GM04503 (cell line): ENCODE measurements at regions not wholly inside any gene's neighbourhood (a gene's known extent, or its start where the extent isn't known, plus 50 kb on each side); places are given as distances from the start of the nearest gene placed in this dataset.

Experiments
- DNase-seq: peaks from one replicate; pipeline ENCODE4 v3.0.0-alpha.2; 2012; ENCODE audit warnings: low read depth

DNA sequence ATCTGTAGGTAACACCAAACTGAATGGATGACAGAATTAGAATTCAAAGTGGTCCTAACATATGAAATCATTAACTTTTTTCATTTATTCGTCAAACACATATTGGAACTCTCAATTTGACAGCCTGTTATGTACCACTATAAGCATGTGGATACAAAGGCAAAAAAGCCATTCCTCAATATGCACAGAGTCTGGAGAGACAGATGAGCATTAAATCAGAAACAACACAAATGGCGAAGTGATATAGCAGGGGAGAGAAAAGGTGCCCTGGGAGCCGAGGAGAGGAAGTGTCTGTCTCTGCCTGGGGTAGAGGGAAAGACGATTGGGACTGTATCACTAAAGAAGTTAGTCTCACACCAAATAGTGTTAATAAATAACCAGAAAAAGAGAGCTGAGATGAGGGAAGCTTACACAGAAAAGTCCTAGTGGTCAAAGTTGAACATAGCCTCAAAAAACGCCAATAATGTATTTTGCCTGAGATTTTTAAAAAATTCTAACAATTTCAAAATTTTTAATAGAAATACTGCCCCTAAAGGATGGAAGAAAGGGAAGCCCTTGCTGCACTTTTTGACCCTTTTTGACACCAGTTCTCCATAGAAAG, 417.5 kb downstream of the TUSC7 start:
- DNase-seq: no peak

DNA sequence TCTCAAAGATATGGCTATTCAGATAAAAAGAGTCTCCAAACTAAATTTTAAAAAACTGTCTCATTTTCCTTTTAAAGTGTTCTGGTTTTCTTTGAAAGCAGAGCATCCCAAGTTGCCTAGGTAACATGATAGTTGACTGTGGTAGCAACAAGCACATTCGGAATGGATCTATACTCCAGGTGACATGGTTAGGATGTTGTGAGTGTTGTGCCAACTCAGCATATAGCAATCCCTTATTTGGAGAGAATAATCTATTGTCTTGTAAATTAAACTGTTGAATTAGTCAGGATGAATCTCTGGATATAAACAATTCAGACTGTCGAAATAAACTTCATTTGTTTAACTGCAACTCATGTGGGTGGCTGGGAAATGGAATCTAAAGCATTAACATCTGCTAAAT, 418.6 kb downstream of the TUSC7 start:
- no peak for DNase-seq

DNA sequence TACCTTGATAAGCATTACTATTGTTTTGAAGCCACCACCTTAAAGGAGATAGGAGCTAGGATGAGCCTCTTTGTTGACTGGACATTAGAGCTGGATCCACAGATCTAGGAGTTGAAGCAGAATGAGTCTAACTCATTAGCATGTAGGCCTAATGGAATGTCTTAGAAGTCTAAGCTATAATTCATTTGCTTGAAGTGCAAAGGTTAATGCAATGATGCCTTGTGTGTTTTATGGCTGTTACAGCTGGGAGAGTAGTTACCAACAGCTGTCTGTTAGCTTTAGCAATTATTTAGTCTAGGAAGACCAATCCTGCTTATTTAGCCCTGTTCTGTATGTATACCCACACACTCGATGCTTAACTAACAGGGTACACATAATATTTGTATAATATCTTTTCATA, 419.3 kb downstream of the TUSC7 start:
- DNase-seq: no peak

DNA sequence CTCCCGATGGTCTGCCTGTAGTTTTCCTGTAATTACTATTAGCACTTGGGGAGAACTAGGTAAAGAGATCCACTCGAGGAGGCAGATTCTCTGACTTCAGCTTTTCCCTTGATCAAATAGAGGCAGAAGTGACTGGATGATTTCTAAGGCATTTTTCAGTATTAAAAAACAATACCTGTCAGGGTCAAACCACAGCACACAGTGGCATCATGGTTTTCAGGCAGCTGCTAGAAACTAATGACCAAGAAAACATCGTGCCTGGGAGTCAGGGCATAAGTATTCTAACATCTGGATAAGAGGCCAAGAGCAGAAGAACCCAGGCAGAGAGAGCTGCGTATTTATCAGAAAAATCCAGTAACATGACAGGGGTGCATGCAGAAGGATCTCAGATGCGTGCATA, 419.9 kb downstream of the TUSC7 start:
- DNase-seq: no peak

DNA sequence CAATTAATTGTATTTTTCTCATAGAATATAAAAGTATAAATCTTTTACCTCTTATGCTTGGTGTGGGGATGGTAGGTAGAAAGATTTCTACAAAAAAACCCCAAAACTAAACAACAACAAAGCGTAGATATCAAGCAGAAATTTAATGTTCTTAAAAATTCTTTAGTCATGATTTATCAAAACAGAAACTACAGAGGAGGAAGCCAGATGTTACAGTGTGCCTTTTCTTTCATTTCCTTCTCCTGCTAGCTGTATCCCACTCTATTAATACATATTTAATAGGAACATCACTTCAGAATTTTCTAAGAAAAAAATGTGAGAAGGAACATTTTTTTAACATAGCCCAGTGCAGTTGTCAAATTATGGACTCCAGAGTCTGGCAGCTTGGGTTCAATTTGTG, 420.6 kb downstream of the TUSC7 start:
- DNase-seq: no peak

DNA sequence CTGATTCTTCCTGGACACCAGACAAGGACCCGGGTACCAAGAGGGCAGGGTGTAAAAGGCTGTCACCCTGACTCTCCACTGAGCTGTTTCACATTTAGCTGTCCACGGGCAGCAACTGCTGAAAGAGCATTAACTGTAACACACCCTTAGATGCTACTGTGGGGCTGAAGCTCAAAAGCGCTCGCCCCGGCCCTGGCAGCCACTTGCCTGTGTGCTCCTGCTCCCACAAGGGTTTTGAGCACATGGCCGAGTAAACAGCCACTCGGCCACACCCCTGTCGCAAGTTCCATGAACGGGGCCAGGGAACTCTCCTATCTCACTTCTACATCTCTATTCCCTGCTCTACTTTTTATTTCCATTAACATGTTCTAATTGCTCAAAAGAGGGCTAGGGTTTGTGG, 421.7 kb downstream of the TUSC7 start:
- no peak for DNase-seq

DNA sequence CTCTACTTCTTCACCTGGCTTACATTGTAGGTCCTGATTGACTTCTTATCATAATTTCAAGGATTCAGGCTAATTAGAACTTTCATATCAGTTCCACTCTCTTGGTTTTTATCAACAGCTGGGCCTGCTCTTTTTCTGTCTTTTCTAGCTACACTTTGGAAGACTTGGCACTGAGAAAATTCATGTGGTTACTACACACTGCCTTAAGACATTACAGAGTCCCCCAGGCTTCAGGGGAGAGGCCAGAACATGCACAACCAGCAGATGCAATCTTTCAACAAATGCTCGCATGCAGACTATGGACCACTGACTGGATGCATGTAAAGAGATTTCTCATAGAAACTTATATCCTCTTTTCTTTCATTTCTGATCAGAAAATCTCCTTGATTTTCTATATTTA, 423.5 kb downstream of the TUSC7 start:
- DNase-seq: no peak

DNA sequence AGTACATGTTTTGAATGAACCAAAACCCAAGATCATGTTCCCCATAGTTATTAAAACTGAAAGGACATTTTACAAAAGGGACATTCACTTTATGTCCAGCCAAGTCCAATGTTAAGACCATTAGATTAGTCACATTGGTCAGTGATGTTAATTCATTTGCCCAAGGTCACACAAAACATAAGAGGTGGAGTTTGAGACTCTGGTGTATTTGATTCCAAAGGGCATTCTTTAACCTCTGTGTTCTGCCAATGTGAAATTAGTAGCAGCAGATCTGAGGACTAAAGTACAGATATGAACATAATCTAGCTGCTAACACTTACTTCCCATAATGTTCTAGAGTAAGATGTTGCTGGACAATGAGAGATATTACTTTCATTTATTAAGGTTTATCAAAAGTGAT, 425.6 kb downstream of the TUSC7 start:
- no peak for DNase-seq

DNA sequence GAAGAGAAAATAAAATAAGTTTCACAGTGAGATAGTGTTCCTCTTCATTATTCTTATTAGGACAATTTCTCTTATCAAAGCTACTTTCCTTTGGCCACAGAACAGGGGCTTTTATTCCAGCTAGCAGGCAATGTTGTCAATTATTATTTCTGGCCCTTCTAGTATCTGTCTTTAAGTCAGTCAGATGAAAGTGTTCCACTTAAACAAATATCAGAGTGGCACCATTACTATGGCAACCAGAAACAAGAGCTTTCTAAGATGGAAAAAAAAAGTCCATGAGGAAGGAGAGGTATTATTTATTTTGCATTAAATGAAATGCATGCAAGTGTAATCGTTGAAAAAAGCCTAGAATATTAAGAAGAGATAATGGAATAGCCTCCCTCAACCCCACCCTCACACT, 426.4 kb downstream of the TUSC7 start:
- DNase-seq: no peak

DNA sequence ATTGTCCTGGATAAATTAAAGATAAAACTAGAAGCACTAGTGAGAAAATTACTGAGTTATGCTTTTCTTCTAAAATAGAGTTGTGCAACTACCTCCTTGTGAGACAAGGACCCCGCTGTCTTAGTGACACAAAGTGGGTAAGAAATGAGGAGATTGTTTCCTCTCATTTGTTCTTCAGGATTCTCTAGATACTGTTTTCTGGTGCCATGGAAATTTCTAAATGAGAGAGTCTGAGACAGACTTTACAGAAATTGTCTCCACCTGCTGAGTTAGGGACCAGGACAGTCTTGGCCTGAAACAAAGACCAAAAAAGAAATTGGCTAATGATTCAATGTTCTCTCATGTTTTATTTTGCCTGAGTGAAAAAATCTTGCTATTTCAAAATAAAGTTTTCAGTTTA, 427.5 kb downstream of the TUSC7 start:
- no peak for DNase-seq

DNA sequence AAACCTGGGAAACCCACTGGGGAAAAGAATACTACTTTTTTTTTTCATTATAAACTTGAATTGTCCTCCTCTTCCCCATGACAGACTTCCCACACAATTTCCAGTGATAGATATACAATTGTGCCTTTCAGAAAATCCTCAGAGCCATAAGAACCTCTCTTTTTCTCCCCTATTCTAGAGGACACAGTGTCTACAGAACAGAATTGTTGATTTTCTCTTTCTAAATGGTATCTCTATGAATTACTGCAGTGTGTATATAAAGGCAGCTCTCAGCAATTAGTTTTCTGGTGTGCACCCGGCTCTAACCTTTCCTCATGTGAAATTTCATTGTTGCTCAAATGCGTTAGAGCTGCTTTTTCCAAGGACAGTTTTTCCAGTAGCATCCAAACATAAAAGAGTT, 430.1 kb downstream of the TUSC7 start:
- no peak for DNase-seq

DNA sequence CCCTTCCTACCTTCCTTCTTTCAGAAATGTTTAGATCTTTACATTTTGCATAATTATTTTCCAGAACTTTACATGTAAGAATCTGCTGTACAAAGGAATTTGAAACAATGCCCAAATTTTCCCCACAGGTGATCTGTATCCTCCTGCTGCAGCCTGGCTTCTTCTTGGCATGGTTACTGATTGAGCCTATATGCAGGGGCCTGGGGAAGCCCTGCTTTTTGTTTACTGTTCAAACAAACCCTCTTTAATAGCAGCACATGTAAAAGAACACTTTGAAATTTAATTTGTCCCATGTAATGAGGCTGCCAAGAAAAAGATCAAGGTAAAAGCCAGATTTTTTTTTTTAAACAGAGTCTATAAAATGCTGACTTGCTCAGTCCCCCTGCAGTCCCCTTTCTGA, 432.2 kb downstream of the TUSC7 start:
- no peak for DNase-seq

DNA sequence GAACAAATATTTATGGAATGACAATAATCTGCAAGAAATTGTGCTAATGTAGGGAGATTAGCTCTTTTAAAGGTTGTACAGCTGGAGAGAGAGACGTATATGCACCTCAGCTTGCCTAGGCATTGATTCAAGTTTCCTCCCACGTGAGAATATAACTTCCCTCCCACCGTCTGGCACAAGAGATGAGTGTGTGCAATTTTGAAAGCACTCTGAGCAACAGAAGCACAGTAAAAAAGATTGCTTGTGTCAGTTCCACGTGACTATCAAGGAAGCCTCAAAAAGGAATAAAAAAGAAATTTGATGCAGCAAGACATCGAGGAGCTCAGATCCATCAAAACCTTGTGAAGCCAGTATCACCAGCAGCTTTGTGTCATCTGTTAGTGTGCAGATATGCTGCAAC, 435.3 kb downstream of the TUSC7 start:
- DNase-seq: no peak

DNA sequence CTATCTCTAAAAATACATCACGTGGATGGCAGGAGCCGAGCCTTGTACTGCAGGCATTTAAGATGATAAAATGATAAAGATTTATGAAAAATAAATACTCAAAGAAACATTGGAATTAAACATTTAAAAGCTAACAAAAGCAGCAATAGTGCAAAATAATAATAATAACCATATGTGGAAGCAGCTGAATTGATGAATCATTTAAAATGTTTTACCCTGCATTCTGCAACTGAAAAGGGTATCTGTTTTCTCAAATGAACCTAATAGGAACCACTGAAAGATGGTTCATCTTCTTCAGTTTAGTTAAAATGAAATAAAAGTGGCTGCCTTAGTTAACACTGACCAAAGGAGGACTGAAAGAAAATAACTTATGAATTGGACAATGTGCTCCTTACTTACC, 436.1 kb downstream of the TUSC7 start:
- DNase-seq: no peak

DNA sequence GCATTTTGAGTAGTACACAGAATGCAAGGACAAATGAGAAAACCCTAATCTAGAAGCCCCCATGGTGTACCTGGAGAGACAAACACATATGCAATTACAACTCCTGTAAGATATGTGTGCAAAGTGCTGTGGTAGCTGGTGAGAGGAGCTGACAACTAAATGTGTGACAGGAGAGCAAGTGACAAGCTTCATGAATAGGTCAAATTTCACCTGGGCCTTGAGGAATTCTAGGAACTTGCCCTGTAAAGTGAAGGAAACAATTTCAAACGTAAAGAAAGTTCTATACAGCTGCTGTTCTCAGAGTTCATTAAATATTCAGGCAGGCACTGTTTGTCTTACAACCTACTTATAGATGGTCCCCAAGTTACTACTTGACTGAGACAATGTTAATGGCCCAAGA, 437.0 kb downstream of the TUSC7 start:
- no peak for DNase-seq

DNA sequence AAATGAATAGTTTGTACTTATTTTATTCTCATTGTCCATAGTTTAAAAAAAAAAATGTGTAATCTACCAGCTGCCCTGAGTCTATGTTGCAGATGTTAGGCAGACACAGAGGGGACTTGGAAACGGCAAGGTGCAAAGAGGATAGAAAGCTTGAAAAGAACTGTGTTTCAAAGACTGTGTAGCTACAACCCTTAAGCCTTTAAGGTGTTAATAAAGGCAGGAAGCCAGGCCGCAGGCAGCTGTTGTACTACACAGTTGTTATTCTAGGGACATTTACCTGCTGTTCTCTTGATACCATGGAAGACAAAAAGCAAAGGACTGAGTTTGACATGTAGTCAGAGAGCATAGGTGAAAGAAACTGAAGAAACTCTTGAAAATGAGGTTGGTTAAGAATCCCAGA, 440.0 kb downstream of the TUSC7 start:
- DNase-seq: no peak

DNA sequence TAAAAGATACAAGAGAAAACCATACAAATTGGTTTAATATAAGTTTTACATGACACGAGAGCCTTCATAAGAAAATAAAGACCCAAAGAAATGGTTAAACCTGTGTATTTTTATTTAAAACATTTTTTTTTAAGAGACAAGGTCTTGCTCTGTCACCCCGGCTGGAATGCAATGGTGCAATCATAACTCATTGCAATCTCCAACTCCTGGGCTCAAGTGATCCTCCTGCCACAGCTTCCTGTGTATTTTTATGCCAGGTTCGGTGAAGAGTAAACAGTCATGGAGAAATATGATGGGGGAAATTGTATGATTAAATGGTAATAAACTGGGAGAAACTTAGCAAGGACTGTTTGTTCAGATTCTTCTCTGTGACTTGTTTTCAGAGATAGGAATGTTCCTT, 441.0 kb downstream of the TUSC7 start:
- DNase-seq: no peak

DNA sequence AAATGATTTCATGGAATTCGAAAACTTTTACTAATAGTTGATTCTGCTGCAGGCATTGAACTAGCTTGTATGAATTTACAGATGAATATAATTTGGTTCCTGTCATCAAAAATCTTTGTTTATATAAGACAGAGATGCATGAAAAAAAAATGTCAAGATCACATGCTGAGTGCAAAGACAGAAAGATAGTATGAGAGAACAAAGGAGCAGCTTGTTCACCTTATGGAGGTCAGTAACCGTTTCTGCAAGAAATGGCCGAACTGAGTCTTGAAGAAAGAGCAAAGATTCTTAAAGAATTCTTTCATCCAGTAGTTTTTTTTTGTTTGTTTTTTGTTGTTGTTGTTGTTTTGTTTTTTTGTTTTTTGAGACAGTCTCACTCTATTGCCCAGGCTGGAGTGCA, 450.6 kb downstream of the TUSC7 start:
- DNase-seq: no peak

DNA sequence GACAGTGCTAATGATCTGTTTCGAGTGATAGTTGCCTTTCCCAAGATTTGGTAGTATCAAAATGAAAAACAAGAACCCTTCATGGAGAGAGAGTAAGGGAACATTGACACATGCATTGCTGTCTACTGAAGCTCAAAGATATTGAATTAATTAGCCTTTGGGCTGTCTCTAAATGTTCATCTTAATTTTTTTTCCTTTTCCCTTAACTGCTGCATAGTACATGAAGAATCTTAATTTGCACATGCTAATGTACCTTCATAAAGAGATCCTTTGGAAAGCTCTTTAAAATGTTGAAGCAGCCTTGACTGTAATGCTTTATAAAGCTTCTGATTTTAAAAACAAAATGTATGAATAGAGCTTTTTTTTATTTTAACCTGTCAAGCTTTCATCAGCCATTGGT, 452.2 kb downstream of the TUSC7 start:
- DNase-seq: no peak

DNA sequence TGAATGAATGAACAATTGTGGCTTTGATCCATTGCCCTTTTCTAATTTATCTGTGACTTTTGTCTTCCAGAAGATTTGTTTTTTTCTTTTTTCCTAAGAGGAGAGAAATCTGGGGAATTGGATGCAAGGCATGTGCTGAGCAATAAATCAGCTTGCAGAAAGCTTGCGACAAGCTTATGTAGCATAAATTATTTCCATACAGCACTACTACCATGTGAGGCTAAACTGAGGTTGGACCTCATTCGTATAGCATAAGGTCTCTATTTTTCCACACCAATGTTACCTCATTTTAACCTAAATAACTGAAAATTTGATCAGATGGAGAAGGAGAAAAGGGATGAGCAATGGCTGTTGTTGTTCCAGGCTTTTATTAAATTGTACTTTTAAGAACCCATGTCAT, 455.6 kb downstream of the TUSC7 start:
- no peak for DNase-seq

DNA sequence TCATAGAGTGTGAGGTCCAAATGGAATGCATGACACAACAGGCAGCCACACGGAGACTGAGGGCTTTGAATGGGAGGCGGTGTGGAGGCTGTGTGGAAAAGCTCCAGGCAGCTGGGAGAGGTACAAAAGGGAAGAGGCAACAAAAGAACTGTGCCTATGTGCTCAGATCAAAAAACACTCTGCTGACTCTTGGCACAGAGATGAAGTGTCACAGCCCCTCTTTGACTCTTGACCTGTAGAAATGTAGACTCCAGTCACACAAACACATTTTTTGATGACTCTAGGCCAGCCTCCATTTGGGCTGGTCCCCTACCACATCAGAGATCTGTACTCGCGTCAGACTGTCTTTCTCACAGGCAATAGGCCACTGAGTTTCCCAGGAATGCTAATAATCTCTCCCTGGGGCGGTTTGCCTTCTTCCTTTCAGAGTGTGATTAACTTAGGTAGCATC, 456.0 kb downstream of the TUSC7 start:
- DNase-seq: peak; percentile 3

DNA sequence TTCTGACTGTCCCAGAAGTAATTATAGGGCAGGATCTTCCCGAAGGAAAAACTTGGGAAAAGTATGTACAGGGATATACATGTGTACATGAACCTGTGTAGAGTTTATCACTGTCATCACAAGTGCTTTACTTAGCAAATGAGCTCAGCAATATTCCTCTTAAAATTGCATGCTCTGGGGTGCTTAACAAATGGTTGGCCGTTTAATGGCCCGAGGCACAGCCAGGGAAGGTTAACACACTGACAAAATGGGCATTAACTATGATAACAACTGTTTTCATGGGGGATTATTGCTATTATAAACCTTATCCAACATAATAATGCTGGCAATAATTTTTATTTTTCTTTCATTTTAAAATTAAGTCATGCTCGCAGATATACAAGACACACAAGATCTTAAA, 459.3 kb downstream of the TUSC7 start:
- no peak for DNase-seq

DNA sequence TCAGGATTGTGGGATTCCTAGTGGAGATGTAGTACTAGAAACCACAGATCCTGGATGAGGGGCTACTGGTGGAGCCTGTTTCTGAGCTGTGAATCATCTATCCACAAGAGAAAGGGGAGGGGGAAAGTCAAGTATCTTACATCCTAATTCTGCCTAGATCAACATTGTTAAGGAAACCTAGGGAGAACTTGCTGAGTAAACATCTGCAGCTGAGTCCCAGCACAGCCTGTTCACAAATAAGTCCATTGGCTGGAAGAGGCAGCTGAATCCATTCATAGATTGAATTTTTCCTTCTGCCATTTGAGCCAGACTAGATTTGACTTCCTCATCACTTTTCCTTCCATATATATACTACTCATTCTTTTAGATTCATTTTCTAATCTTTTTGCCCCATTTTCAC, 460.5 kb downstream of the TUSC7 start:
- no peak for DNase-seq

DNA sequence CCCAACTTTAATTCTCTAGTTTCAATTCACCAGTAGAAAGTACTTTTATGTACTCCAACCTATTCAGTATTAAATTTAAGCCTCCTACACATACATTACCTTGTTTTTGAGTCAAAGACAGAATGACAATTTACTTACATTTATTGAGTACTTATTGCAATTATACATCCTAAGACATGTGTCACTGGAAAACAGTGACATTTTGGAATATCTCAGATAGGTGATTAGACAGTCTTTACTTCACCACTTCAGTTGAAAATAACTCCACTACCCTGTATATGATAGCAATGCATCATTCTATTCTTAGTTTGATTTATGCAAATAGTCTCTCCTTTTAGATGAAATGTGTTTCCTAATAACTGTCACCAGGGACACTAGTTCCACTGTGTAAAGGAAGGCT, 461.5 kb downstream of the TUSC7 start:
- DNase-seq: no peak

DNA sequence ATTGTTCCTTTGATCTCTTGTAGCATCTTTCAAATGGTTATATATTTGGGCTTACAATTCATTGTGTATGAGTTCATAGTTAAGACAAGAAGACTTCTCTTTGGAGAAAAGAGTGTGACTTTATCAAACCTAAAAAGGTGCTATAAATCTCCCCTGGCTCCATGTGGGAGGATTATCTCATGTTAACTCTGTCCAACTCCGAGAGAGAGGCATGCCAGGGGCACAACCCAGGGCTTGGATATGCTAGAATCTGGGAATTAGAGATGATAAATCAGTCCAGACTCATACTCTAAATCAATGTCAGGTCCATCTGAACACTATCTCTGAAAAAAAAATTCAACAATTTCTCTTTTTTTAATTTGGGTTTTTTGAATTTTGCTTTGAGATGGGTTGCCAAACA, 462.8 kb downstream of the TUSC7 start:
- DNase-seq: no peak
